Tongue (tissue), 1 donor: ENCODE measurements at regions not wholly inside any gene's neighbourhood (a gene's known extent, or its start where the extent isn't known, plus 50 kb on each side); places are given as distances from the start of the nearest gene placed in this dataset.

Experiments used
- DNase-seq: peaks from one replicate; pipeline ENCODE4 v3.0.0-alpha.2; 2015

GRCh38 chr6:77979204-77979603, 326.4 kb downstream of the MEI4 start:
- no peak for DNase-seq

- DNase-seq: no peak
These were observed 333.7 kb downstream of the MEI4 start for GRCh38 chr6:77986380-77987034.

GRCh38 chr6:77987035-77987384, 334.2 kb downstream of the MEI4 start:
- DNase-seq: no peak

GRCh38 chr6:78010130-78010529, 357.3 kb downstream of the MEI4 start:
- DNase-seq: no peak

- no peak for DNase-seq
These were observed 367.7 kb downstream of the MEI4 start for GRCh38 chr6:78020586-78020985.

- DNase-seq: no peak
These were observed 372.7 kb downstream of the MEI4 start for GRCh38 chr6:78025502-78025901.

- no peak for DNase-seq
These were observed 378.4 kb downstream of the MEI4 start for GRCh38 chr6:78031228-78031627.

GRCh38 chr6:78059171-78059570, 406.3 kb downstream of the MEI4 start:
- no peak for DNase-seq

GRCh38 chr6:78062993-78063392, 410.2 kb downstream of the MEI4 start:
- DNase-seq: no peak

- no peak for DNase-seq
These were observed 423.5 kb downstream of the MEI4 start for GRCh38 chr6:78076371-78076770.

GRCh38 chr6:78089531-78089930, 436.7 kb downstream of the MEI4 start:
- DNase-seq: no peak

- no peak for DNase-seq
These were observed 441.1 kb downstream of the MEI4 start for GRCh38 chr6:78093906-78094305.

- no peak for DNase-seq
These were observed 448.5 kb downstream of the MEI4 start for GRCh38 chr6:78101387-78101786.

- DNase-seq: no peak
These were observed 457.8 kb downstream of the MEI4 start for GRCh38 chr6:78110641-78111040.

GRCh38 chr6:78117966-78118365, 465.1 kb downstream of the MEI4 start:
- DNase-seq: no peak

- no peak for DNase-seq
These were observed 478.7 kb downstream of the MEI4 start for GRCh38 chr6:78131521-78131920.

GRCh38 chr6:78132671-78133410, 480.0 kb downstream of the MEI4 start:
- no peak for DNase-seq

- DNase-seq: no peak
These were observed 497.6 kb downstream of the MEI4 start for GRCh38 chr6:78150425-78150824.

GRCh38 chr6:78153976-78154375, 501.1 kb downstream of the MEI4 start:
- no peak for DNase-seq

GRCh38 chr6:78157606-78158005, 504.8 kb downstream of the MEI4 start:
- no peak for DNase-seq

GRCh38 chr6:78188891-78189290, 536.1 kb downstream of the MEI4 start:
- DNase-seq: no peak

- no peak for DNase-seq
These were observed 539.2 kb downstream of the MEI4 start for GRCh38 chr6:78192057-78192456.

GRCh38 chr6:78199044-78199443, 546.2 kb downstream of the MEI4 start:
- no peak for DNase-seq

- DNase-seq: no peak
These were observed 569.4 kb downstream of the MEI4 start for GRCh38 chr6:78222226-78222625.
